ENCODE measurements at regions not wholly inside any gene's neighbourhood (a gene's known extent, or its start where the extent isn't known, plus 50 kb on each side); places are given as distances from the start of the nearest gene placed in this dataset.

DNA sequence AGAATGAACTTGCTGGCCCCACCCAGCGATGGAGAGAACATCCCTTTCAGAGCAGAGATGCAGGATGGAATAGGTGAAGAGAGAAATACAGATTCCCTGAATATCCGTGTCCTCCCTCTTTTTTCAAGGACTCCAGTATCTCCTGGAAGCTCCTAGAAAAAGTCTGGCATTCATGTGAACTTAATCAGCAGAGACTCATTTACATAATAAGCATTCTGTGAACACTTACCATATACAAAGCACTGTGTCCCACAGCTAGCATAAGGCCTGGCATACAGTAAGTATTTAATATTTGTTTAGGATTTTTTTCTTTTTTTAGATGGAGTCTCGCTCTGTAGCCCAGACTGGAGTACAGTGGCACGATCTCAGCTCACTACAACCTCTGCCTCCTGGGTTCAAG, 208.5 kb upstream of the RPL38 start:
- no peak for DNase-seq

- DNase-seq, result no peak
Measured at GRCh38 chr17:73997059-73997458, 206.4 kb upstream of the RPL38 start.

- no peak for DNase-seq
Measured at GRCh38 chr17:73998249-73998648, 205.2 kb upstream of the RPL38 start.

DNA sequence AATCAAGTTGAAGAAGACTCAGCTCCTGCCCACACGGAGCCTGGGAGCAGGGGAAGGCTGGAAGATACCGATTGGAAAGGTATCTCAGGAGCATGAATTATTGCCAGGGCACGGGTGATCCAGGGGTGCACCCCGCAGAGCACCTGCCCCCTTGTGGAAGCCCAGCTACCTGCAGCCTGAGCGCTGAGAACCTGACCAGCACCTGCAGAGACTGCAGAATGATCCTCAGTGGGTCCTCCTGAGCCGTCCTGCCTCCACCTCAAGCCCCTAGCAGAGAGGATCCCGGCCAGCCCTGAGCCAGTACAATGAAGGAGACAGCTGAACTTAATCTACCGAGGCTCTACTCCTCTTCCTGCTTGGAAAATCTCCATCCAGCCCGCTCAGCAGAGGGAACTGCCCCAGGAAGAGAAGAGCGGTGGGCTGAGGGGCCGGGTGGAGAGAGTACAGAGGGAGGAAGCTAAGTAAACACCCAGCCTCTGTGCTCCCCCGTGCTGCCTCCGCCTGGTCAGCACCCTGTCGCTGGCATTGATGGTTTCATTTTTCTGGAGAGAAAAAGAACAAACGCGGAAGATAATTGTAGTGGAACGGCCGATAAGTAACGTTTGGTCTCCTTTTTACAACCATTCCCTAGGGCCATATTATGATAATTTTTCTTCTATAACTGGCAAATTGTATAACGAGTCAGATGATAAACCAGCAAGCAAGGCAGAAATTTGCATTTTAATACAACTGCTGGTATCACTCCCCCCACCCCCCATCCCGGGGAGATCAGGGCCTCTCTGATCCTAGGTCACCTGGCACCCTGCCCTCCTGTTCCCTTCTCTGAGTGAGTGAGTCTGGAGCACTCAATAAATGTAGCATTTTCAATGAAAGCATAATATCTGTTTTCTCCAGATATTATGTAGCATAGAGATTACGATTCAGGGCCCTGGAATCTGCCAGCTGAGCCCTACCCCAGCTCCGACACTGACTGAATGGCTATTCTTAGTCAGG, 204.5 kb upstream of the RPL38 start:
- peak; percentile 67 for DNase-seq

DNA sequence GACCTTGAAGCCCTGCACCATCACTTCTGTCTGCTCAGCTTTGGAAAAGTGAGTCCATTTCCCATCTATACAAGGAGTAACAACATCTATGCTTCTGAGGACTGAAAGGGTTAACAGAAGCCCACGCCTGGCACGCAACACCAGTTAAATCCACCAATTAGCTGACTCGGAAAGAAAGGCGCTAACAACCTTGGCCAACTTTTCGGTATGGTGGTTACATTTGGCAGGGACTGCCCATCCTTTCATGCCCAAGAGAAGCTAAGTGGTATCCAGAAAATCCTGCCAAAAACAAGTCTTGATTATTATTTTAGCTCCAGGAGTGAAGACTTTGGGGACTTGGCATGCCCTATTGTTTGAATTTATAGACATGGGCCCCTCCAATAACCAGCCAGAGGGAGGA, 202.3 kb upstream of the RPL38 start:
- DNase-seq, result no peak

DNA sequence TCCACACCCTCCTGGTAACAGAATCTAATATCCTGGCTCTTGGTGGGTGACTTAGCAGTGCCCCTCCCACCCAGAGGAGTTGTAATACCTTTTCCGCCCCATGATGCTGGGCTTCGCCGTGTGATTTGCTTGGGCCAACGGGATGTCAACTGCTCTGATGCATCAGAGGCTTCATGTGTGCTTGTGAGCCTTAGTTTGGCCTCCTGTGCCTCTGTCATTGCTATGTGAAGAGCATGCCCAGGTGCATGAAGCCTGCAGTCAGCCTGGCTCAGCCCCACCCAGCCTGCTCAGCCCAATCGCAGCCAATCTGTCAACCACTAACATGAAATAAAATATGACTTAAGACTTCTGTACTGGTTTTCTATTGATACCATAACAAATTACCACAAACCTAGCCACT, 201.2 kb upstream of the RPL38 start:
- no peak for DNase-seq

DNA sequence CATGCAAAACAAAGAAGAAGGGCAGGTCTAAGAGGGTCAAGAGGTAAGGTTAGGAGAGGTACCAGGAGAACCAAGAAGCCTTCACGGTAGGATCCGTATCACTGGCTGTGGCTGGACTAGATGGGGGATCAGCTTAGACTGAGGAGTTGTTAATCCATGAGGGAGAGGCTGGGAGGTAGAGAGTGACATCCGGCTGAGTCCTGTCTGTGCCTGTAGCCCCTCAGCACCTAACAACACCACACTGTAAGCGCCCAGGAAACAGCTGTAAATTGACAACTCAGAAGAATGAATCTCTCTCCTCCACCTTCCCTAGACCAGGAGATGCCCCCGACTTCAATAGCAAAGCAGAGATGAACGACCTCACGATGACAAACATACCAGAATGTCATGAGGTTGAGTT, 199.4 kb upstream of the RPL38 start:
- no peak for DNase-seq

- DNase-seq, result no peak
Measured at GRCh38 chr17:74005790-74006189, 197.7 kb upstream of the RPL38 start.

DNA sequence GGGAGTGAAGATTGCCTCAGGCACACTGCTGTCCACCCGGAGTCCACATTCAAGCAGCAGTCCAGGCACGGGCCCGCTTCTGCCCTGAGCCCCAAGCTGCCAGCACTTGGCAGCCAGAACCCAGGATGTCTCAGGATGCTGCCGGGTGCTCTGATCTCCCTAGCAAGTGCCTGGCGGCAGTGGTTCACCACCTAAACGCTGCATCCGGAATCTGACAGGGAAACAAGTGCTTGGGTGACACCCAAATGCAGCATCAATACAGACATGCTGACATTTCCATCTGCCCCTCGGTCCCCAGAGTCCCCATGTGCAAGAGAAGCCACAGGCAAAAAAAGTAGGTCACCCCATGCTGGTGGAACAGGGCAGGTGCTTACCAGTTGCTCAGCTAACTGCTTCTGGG, 197.1 kb upstream of the RPL38 start:
- no peak for DNase-seq

DNA sequence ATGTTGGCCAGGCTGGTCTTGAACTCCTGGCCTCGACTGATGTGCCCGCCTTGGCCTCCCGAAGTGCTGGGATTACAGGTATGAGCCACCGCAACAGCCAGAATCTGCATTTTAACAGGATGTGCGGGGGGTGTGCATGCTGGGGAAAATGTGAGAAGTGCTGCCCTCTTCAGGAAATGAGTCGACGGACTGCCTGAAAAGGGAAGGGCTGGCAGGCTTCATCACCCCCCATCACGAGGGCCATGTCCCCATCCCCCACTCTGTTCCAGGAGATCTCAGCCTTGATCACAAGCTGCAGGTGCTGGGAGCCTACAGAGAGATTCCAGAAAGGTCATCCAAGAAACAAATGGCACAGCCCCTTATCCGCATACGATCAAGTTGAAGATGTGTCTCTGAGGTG, 195.3 kb upstream of the RPL38 start:
- peak; percentile 47 for DNase-seq

DNA sequence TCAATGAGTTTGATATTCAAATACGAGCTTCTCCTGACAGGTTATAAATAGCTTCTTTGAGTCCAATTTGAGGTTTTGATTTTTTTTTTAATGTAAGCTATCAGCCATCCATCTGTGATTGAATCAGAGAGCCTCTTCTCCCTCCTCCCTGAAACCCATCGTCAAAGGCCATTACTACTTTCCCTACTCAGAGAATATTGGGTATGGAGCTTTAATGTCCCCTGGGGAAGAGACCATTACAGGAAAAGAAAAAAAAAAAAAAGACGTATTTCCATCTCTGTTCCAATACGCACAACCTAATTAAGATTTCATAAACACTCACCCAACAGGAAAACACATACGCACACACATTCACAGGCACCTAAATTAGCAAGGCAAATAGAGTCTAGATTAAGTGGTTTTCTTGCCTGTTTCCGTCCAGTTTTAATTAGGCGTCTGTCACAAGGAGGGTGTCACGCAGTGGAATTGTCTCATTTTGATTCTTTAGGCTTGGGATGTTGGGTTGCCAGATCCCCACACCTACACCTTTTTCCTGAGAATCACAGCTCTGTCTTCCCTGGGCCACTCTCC, 194.3 kb upstream of the RPL38 start:
- DNase-seq, result no peak

- DNase-seq, result no peak
Measured at GRCh38 chr17:74010903-74011302, 192.6 kb upstream of the RPL38 start.

- DNase-seq, result no peak
Measured at GRCh38 chr17:74011966-74012365, 191.5 kb upstream of the RPL38 start.

- DNase-seq, result peak; percentile 42
Measured at GRCh38 chr17:74012465-74012864, 191.0 kb upstream of the RPL38 start.

DNA sequence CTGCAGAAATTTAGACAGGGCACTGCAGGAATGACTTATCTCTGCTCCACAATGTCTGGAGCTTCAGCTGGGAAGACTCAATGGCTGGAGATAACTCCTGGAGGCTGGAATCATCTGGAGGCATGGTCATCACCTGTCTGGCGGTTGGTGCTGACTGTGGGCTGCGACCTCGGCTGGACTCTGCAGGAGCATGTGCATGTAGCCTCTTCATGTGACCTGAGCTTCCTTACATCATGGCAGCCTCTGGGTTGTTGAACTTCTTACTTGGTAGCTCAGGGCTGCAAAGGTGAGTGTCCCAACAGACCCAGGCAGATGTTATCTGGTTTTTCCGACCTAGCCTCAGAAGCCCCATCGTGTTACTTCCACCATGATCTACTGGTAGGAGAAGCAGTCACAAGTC, 188.2 kb upstream of the RPL38 start:
- DNase-seq, result no peak

GRCh38 chr17:74015990-74016389, 187.5 kb upstream of the RPL38 start:
- DNase-seq, result no peak

GRCh38 chr17:74016461-74016860, 187.0 kb upstream of the RPL38 start:
- DNase-seq, result no peak

GRCh38 chr17:74017466-74017865, 186.0 kb upstream of the RPL38 start:
- no peak for DNase-seq

- no peak for DNase-seq
Measured at GRCh38 chr17:74018115-74018514, 185.4 kb upstream of the RPL38 start.

GRCh38 chr17:74019271-74019670, 184.2 kb upstream of the RPL38 start:
- no peak for DNase-seq

DNA sequence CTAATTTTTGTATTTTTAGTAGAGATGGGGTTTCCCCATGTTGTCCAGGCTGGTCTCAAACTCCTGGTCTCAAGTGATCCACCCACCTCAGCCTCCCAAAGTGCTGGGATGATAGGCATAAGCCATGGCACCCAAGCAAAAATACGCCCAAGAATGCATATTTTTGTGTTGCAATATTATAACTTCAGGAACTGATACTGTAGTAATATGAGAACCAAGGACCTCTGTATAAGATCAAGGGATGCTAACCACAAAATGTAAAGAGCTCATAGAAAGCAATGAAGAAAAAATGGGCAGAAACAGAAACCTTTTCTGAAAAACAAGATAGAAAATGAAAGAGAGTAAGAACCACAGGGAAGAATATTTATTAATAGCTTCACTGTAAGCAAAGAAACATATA, 183.6 kb upstream of the RPL38 start:
- DNase-seq, result no peak

DNA sequence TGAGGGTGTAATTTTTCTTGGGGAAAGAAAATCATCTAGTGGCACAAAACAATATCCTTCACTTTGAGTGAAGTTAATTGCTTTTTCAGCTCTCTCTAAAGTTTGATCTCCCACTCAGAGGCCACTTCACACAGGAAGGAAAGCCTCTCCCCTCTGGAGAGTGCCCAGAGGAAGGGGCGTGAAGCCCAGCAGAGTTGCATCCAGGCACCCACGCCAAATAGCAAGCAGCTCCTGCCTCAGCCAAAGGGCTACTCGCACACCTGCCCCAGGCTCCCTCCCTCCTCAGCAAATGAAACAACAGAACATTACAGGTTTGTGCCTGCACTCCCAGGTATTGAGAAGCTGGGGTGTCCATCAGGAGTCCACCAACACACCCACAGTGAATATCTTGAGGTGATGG, 183.0 kb upstream of the RPL38 start:
- DNase-seq, result no peak

DNA sequence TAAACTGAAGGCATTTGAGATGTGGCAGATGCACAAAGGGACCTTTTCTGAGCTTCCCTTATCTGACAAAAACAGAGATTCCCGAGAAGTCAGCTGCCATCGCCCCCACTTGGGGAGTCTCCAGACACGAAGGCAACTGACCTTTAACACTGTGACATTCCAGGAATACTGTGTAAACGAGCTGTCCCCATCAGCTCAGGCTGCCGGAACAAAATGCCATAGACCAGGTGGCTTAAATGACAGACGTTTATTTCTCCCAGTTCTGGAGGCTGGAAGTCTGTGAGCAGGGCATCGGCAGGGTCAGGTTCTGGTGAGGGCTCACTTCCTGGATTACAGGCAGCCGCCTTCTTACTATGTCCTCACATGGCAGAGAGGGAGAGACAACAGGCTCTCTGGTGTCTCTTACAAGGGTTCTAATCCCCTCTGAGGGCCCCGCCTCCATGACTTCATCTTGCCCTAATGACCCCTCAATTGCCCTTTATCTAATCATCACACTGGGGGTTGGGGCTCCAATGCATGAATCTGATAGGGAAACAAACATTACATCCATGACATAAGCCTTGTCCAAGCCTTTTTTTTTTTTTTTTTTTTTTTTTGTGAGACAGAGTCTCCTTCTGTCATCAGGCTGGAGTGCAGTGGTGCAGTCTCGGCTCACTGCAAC, 178.5 kb upstream of the RPL38 start:
- DNase-seq, result no peak

GRCh38 chr17:74027444-74027843, 176.0 kb upstream of the RPL38 start:
- no peak for DNase-seq

Data from activated CD4-positive, alpha-beta T cell treated with anti-CD3 and anti-CD28 coated beads, Interleukin-2, Interleukin-6, amounts not matched to agents 100 ng/mL and 50 ng/mL, durations not matched to agents 16 hours and 8 hours (primary cell).